Stimulated activated CD8-positive, alpha-beta memory T cell treated with anti-CD3 and anti-CD28 coated beads, Interleukin-12 subunit alpha, Interleukin-12 subunit beta, amount 100 ng/mL, for 24 hours (primary cell): ENCODE measurements at regions not wholly inside any gene's neighbourhood (a gene's known extent, or its start where the extent isn't known, plus 50 kb on each side); places are given as distances from the start of the nearest gene placed in this dataset.

ENCODE experiments used
- DNase-seq: peaks from one replicate; pipeline ENCODE4 v3.0.0-alpha.2; 2020; ENCODE audit errors: extremely low read depth

DNA sequence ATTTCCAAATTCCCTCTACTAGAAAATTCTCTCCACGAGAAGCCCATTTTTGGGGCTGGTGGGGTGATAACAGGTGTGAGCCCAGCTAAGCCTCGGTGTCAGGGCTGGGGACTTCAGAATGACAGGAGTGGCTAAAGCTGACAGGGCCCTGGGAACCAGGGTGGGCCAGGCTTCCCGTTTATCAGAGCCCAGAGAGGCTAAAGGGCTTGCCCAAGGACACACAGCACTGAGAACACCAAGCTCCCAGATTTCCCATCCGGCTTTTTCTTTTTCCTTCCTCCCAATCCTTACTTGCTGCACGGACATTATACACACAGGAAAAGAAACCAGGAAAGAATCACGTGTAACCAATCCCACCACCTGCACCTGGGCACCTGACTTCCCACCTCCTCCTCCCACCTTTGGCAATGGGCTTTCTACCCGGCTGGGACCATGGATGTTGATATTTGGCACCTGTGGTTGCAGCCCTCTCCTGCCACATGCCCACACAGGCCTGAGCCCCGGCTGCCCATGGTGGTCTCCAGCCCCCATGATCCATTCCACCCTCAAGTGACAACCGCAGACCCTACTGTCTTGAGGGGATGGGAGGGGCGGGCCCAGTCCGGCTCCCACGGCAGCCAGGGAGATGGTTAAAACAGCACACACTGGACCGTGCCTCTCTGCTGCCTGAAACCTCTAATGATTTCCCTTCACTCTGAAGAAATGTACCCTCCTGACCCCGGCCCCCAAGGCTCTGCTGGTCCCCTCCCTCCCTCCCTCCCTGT is 78.9 kb downstream of the ENGASE start:
- DNase-seq: no peak

GRCh38 chr17:79152636-79153035 is 78.0 kb downstream of the ENGASE start:
- no peak for DNase-seq

GRCh38 chr17:79152110-79152509 is 77.5 kb downstream of the ENGASE start:
- no peak for DNase-seq

GRCh38 chr17:79150799-79151198 is 76.2 kb downstream of the ENGASE start:
- DNase-seq: no peak

GRCh38 chr17:79150035-79150733 is 75.6 kb downstream of the ENGASE start:
- DNase-seq: no peak

- no peak for DNase-seq
These were observed 74.0 kb downstream of the ENGASE start for GRCh38 chr17:79148584-79148983.

DNA sequence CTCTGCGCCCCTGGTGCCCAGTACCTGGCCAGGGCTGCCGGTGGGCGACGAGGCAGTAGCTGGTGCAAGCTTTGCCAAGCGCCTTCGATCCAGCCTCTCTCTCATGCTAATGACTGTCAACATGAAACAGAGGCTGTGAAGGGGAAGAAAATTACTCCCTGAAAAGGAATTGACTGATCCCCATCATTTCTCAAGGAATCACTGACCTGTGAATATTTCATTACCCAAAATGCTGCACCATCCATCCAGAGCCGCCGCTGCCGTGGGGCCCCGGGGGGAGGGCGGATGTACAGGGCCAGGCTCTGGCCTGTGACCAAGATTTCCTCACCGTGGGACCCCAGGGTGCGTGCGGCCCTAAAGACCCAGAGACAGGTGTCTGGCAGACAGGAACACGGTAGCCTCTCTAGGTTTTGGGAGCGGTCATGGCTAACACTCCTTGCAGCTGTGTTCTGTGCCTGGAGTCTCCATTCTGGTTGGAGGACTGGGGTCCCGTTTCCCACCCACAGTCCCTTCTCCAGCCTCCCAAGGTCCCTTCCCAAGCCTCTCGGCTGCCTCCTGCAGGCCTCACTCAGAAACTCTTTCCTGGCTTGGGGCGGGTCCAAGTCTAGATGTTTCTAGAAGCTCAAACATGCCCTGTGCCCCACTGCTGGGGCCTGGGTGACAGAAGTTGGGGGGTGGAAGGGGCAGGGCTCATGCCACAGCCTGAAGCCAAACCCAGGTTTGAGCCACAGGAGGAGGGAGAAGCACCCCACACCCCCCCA is 73.3 kb downstream of the ENGASE start:
- DNase-seq: no peak

DNA sequence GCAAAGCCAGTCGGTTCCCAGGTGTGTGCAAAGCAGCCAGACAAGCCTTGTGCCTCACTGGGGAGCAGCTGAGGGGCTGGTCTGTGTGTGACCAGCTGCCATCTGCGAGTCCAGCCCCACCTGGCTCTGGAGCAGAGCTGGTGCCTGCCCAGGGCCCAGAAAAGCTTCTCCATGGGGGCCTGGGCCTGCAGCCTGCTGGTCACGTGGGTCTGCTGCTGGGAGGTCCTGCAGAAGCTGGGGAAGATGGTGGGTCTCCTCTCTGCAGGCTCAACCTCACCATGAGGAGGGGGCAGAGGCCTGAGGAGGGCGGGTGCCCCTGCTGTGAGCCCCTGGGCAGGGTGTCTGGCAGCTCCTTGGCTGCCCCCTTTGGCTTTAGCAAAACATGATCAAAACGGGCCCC is 71.9 kb downstream of the ENGASE start:
- no peak for DNase-seq

- no peak for DNase-seq
These were observed 70.9 kb downstream of the ENGASE start for GRCh38 chr17:79145548-79145947.

DNA sequence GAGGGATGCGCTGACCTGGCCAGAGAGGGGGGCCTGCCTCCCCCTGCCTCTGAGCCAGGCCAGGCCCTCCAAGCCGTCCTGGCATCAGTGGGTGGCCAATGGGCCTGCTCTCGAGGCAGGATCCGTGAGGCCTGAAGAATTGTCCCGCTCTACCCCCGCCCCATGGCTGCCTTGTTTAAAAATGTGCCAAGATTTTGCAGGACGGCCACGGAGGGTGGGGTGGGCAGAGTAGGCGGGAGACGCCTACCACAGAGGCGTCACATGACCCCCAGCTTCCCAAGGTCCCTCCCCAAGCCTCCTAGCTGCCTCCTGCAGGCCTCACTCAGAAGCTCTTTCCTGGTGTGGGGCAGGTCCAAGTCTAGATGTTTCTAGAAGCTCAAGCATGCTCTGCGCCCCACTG is 69.5 kb downstream of the ENGASE start:
- DNase-seq: no peak

DNA sequence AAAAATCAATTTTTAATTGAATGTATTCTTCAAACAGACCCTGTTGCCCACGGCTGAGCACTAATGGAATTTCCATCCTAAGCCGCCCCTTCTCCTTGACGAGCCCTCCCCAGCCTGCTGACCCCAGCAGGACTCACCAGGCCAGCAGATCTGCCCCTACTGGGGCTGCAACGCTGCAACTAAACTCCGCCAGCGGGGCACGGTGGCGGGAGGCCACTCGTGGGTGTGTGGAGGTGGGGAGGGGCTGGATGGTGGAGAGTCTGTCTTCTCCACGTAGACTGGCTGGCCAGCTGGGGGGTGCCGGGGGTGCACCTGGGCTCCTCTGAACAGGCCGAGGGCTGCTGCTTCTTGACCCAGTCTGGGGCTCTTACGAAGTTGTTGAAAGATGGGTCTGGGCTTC is 67.8 kb downstream of the ENGASE start:
- no peak for DNase-seq

GRCh38 chr17:79141578-79142355 is 67.1 kb downstream of the ENGASE start:
- DNase-seq: no peak

GRCh38 chr17:79138826-79139225 is 64.2 kb downstream of the ENGASE start:
- no peak for DNase-seq

DNA sequence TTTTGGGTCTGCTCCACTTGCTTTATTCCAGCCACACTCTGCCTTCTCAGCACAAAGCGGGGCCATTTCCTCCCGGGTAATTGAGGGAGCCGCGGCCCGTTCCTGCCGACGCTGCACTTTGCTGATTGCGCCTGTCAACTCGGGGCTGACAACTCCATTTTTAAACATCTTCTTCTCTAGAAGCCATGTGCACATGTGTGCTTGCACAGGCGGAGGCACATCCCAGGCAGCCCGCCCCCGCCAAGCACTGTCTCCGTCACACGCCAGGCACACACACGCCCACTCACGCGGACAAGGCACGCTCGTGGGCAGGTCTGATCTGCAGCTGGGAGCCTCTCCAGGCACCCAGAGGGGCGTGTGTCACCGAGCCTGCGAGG is 63.2 kb downstream of the ENGASE start:
- no peak for DNase-seq

DNA sequence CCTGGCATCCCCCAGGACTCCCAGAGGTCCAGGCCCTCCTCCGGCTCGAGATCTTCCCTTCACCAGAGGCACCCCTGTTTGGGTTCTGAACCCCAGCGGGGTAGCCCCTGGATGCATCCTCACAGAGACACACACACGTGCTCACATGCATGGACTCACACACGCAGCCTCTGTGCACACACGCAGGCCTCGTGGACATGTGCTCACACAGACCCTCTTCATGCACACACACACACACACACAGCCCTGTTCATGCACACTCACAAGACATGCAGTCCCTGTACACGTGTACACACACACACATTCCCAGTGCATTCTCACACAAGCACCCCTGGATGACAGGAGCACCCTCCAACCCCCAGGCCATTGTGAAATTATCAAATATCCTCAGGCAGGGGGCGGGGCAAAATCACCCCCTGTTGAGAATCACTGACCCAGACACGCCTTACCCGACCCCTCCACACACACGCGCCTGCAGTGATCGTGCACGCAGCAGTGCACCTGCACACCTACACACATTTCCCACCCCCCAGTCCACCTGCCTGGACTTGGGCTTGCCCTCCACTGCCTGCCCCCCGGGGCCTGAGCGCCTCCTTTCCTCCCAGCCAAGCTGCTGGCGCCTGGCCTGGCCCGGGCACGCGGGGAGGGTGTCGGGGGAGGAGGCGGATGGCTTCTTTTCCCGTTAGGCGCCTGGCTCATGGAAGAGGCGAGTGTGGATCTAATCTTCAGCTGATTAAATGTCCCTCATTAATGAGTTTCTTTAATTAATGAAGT is 62.6 kb downstream of the ENGASE start:
- DNase-seq: no peak

GRCh38 chr17:79136596-79136995 is 62.0 kb downstream of the ENGASE start:
- no peak for DNase-seq
